ENCODE measurements at regions not wholly inside any gene's neighbourhood (a gene's known extent, or its start where the extent isn't known, plus 50 kb on each side); places are given as distances from the start of the nearest gene placed in this dataset.

- no peak overlapping the region for H3K4me3 ChIP-seq
- DNase-seq (no peak), ATAC-seq (no peak)
- H3K27ac ChIP-seq: no peak overlapping the region
- H3K4me1 ChIP-seq: no peaks in the 10 kb centered on the region
- H3K9me3 ChIP-seq: no peaks in the 10 kb centered on the region
- H3K36me3 ChIP-seq (ENCODE audit: insufficient read depth in 1 of 2, low read depth in 1 of 2): no peaks in the 10 kb centered on the region
- no peaks in the 10 kb centered on the region for H3K27me3 ChIP-seq (ENCODE audit: insufficient read depth in 3 of 3, low read length in 2 of 3)
- TF ChIP-seq CTCF (IDR thresholded peaks at IDR 0.05): no peak
- 78 to 85% (median 81%) methylated on average over 5 of the region's 5 CpGs for WGBS, 3 donors
- intact Hi-C loops (cut with DNase I): no loop called here
Measured at GRCh38 chr4:134463771-134464170, 262.2 kb upstream of the PABPC4L start.

DNA sequence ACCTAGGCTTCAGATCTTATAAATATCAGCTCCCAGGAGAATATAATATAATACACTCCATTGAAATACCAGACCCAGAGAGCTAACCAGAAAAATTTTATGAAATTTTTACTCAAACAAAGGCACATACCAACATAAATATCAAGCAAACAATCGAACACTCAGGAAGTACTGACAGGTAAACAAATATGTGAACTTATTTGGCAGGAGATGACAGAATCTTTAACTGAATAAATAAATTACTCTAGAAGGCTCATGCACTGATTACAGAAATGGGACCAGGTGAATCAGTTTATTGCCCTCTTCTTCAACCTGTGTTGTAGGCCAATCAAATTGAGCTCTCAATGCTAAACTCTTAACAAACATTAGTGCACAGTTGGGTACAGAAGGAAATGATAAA lies 225.2 kb upstream of the PABPC4L start:
- 55 to 59% (median 58%) methylated on average over 1 of the region's 1 CpG for WGBS, 3 donors
- no peaks in the 10 kb centered on the region for H3K9me3 ChIP-seq
- no peaks in the 10 kb centered on the region for H3K27me3 ChIP-seq (ENCODE audit: insufficient read depth in 3 of 3, low read length in 2 of 3)
- no peak for DNase-seq
- intact Hi-C loops (cut with DNase I): no loop called here
- no peak for TF ChIP-seq CTCF (IDR thresholded peaks at IDR 0.05)
- H3K4me1 ChIP-seq: no peaks in the 10 kb centered on the region
- no peak for ATAC-seq
- no peaks in the 10 kb centered on the region for H3K36me3 ChIP-seq (ENCODE audit: insufficient read depth in 1 of 2, low read depth in 1 of 2)
- no peak overlapping the region for H3K4me3 ChIP-seq
- H3K27ac ChIP-seq: no peak overlapping the region

DNA sequence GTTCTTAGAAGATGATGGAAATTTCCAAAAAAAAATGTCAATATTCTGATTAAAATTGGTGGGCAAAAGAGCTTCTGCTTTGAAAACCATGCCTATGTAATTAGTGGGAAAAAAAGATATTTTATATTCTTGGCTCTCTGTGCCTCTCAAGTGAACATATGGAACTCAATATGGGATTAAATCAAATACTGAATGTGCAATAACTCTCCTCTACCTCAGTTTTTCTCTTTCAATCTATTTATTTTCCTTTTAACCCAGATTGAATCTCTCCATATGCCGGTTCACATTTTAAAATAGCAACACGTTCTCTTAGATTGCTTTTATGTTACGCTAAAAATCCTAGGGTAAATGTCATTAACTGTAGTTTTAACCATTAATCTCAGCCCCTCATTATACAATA lies 224.2 kb upstream of the PABPC4L start:
- Histone ChIP-seq H3K36me3 (ENCODE audit: insufficient read depth in 1 of 2, low read depth in 1 of 2) (no peaks in the 10 kb centered on the region), H3K27me3 (ENCODE audit: insufficient read depth in 3 of 3, low read length in 2 of 3) (no peaks in the 10 kb centered on the region), H3K27ac (no peak overlapping the region), H3K9me3 (no peaks in the 10 kb centered on the region), H3K4me3 (no peak overlapping the region), H3K4me1 (no peaks in the 10 kb centered on the region)
- TF ChIP-seq CTCF (IDR thresholded peaks at IDR 0.05): no peak
- intact Hi-C loops (cut with DNase I): no loop called here
- ATAC-seq (no peak), DNase-seq (no peak)
- WGBS, 3 donors: 76 to 80% (median 76%) methylated on average over 3 of the region's 3 CpGs

- DNase-seq (no peak), ATAC-seq (no peak)
- WGBS, 3 donors: 68 to 80% (median 80%) methylated on average over 1 of the region's 1 CpG
- TF ChIP-seq CTCF (IDR thresholded peaks at IDR 0.05): no peak
- H3K4me3 ChIP-seq: no peak overlapping the region
- H3K9me3 ChIP-seq: no peaks in the 10 kb centered on the region
- H3K4me1 ChIP-seq: no peaks in the 10 kb centered on the region
- intact Hi-C loops (cut with DNase I): no loop called here
- no peak overlapping the region for H3K27ac ChIP-seq
- H3K36me3 ChIP-seq (ENCODE audit: insufficient read depth in 1 of 2, low read depth in 1 of 2): no peaks in the 10 kb centered on the region
- H3K27me3 ChIP-seq (ENCODE audit: insufficient read depth in 3 of 3, low read length in 2 of 3): no peaks in the 10 kb centered on the region
Measured at GRCh38 chr4:134422776-134423175, 221.2 kb upstream of the PABPC4L start.

DNA sequence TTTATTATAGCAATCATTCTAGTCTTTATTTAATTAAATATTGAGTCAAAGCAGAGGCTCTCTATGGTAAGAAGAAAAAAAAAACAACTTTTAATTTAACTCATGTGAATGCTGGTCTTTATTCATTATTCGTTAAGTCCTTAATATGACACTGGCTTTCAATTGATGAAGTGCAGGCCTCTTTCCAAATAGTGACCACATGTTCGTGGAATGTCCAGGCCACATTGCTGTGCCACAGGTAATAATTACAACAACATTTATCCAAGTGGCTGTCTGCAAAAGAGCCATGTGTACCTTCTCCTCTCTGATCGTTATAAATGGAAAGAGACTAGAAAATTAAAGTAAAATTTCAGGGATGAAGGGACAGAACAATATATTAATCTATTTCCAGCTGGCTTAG lies 220.1 kb upstream of the PABPC4L start:
- H3K9me3 ChIP-seq: no peaks in the 10 kb centered on the region
- no peak overlapping the region for H3K4me3 ChIP-seq
- DNase-seq (no peak), ATAC-seq (no peak)
- H3K4me1 ChIP-seq: no peaks in the 10 kb centered on the region
- no peaks in the 10 kb centered on the region for H3K27me3 ChIP-seq (ENCODE audit: insufficient read depth in 3 of 3, low read length in 2 of 3)
- TF ChIP-seq CTCF (IDR thresholded peaks at IDR 0.05): no peak
- intact Hi-C loops (cut with DNase I): no loop called here
- no peaks in the 10 kb centered on the region for H3K36me3 ChIP-seq (ENCODE audit: insufficient read depth in 1 of 2, low read depth in 1 of 2)
- WGBS, 3 donors: 63 to 68% (median 66%) methylated on average over 3 of the region's 3 CpGs
- H3K27ac ChIP-seq: no peak overlapping the region
